Activated B cell treated with CpG ODN at 0.5 μM for 24 hours (primary cell): ENCODE measurements at regions not wholly inside any gene's neighbourhood (a gene's known extent, or its start where the extent isn't known, plus 50 kb on each side); places are given as distances from the start of the nearest gene placed in this dataset.

Experiments used
- ATAC-seq: fragments of 200-7000 bp; cut with Tn5 transposase; one replicate; pipeline ENCODE4 v1.10.0; 2021; ENCODE audit warnings: low read depth, mild to moderate bottlenecking, moderate library complexity
- CTCF ChIA-PET: fragments of 350-600 bp; sonication (Branson Sonifier 250); formaldehyde crosslinking; loops from one replicate; lab custom pipeline; 2021; ENCODE audit warnings: antibody characterized with exemption; lab: Charles Lee
- POLR2A ChIA-PET: fragments of 350-600 bp; sonication (Branson Sonifier 250); formaldehyde crosslinking; loops from one replicate; lab custom pipeline; 2021; ENCODE audit warnings: antibody characterized with exemption; lab: Charles Lee
- DNase-seq: peaks from one replicate; pipeline ENCODE4 v3.0.0; 2022
- H3K27ac Mint-ChIP-seq: one replicate; pipeline ENCODE4 v1.8.0; 2020; ENCODE audit warnings: mixed read lengths
- H3K27me3 Mint-ChIP-seq: one replicate; pipeline ENCODE4 v1.8.0; 2021; ENCODE audit warnings: mixed read lengths
- H3K36me3 Mint-ChIP-seq: one replicate; pipeline ENCODE4 v1.8.0; 2021; ENCODE audit warnings: low read depth, mixed read lengths
- H3K4me1 Mint-ChIP-seq: one replicate; pipeline ENCODE4 v1.8.0; 2021; ENCODE audit warnings: mixed read lengths
- H3K4me3 Mint-ChIP-seq: one replicate; pipeline ENCODE4 v1.8.0; 2020; ENCODE audit warnings: mild to moderate bottlenecking, mixed read lengths
- H3K9me3 Mint-ChIP-seq: one replicate; pipeline ENCODE4 v1.8.0; 2020; ENCODE audit warnings: mixed read lengths
- intact Hi-C: fragments of 100-400 bp; cut with micrococcal nuclease; formaldehyde crosslinking; loops from one replicate; pipeline ENCODE4 v1.15.1; 2024
- TF ChIP-seq, protein P1 (sequence below): fragments of 200-600 bp; IDR thresholded peaks from one replicate; pipeline ENCODE4 v1.8.0; 2022; ENCODE audit warnings: antibody characterized with exemption, mild to moderate bottlenecking

DNA sequence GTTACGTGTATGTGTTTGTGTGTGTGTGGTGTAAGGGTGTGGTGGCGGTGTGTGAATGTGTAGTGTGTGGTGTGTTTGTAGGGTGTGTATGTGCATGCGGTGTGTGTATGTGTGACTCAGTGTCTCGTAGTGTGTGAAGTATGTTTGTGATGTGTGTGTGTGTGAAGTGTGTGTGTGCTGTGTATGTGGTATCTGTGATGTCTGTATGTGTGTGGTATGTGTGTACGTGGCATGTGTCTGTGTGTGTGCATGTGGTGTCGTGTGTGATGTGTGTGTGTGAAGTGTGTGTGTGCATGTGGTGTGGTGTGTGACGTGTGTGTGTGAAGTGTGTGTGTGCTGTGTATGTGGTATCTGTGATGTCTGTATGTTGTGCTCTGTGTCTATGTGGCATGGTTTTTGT lies 339.4 kb downstream of the MTRR start:
- H3K36me3 Mint-ChIP-seq = no peaks in the 10 kb centered on the region
- ChIA-PET POLR2A (no interaction called here), CTCF (no interaction called here)
- no peaks in the 10 kb centered on the region for H3K27me3 Mint-ChIP-seq
- no peak for DNase-seq
- intact Hi-C loops = no loop called here
- H3K27ac Mint-ChIP-seq = no peak overlapping the region
- TF ChIP-seq, protein P1, sequence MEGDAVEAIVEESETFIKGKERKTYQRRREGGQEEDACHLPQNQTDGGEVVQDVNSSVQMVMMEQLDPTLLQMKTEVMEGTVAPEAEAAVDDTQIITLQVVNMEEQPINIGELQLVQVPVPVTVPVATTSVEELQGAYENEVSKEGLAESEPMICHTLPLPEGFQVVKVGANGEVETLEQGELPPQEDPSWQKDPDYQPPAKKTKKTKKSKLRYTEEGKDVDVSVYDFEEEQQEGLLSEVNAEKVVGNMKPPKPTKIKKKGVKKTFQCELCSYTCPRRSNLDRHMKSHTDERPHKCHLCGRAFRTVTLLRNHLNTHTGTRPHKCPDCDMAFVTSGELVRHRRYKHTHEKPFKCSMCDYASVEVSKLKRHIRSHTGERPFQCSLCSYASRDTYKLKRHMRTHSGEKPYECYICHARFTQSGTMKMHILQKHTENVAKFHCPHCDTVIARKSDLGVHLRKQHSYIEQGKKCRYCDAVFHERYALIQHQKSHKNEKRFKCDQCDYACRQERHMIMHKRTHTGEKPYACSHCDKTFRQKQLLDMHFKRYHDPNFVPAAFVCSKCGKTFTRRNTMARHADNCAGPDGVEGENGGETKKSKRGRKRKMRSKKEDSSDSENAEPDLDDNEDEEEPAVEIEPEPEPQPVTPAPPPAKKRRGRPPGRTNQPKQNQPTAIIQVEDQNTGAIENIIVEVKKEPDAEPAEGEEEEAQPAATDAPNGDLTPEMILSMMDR = no peak
- H3K9me3 Mint-ChIP-seq = peaks cover 3% of the 10 kb centered on the region
- no peak overlapping the region for H3K4me3 Mint-ChIP-seq
- no peaks in the 10 kb centered on the region for H3K4me1 Mint-ChIP-seq
- no peak for ATAC-seq

DNA sequence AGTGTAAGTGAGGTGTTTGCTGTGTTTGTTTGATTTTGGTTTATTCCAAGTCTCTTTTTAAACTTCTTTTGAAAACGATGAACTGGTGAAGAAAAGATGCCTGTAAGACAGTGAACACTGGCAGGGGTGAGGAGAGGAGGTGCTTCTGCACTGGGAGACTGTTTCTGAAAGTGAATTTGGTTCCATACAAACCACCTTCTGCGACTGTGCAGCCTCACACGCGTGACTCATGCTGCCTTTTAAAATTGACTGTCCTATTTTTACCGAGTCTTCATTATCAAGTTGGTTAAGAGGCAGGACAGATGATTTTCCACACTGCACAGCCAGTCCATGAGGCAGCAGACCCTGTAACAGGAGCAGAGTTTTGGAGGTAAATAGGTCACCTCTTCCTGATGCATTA lies 340.6 kb downstream of the MTRR start:
- ChIA-PET POLR2A (no interaction called here), CTCF (no interaction called here)
- no peak for ATAC-seq
- no peak for DNase-seq
- no peaks in the 10 kb centered on the region for H3K27me3 Mint-ChIP-seq
- no peak overlapping the region for H3K27ac Mint-ChIP-seq
- intact Hi-C loops = no loop called here
- TF ChIP-seq, protein P1 = no peak
- H3K4me1 Mint-ChIP-seq = no peaks in the 10 kb centered on the region
- peaks cover 3% of the 10 kb centered on the region for H3K9me3 Mint-ChIP-seq
- H3K4me3 Mint-ChIP-seq = no peak overlapping the region
- H3K36me3 Mint-ChIP-seq = no peaks in the 10 kb centered on the region

DNA sequence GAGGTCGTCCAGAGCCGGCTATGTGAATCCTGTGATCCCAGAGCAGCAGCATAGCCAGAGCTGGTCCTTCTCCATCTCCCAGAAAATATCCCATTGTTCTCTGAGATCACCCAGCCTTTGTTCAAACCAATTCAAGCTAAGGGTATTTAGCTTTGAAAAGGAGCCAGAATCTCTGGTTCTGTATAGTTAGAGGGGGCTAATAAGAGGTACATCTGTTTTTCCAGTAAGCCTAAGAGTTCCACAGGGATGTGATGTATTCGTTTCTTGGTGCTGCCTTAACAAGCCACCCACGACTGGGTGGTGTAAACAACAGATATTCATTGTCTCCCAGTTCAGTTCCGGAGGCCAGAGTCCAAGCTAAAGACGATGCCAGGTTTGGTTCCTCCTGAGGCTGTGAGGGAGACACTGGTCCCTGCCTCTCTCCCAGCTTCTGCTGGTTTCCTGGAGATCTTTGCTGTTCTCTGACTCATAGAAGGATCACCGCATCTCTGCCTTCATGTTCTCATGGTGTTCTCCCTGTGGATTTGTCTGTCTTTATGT lies 344.8 kb downstream of the MTRR start:
- CTCF ChIA-PET = no interaction called here

DNA sequence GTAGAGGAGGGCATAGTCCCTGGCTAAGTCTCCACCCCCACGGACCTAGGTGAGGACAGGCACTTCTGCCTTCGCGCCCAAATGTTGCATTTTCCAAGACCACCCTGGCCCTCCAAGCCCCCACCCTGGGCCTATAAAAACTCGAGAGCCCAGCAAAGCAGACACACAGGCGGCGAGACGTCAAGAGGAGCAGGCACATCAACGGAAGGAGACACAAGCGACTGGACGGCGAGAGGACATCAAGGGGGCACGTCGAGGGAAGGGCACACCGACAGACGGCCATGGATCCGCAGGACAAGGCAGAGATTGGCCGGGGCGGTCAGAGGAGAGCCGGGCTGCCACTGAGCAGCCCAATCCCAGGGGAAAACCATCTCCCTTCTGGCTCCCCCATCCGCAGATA lies 348.0 kb downstream of the MTRR start:
- Mint-ChIP-seq H3K4me3 (no peak overlapping the region), H3K4me1 (no peaks in the 10 kb centered on the region), H3K9me3 (no peaks in the 10 kb centered on the region), H3K27me3 (no peaks in the 10 kb centered on the region), H3K27ac (no peak overlapping the region), H3K36me3 (no peaks in the 10 kb centered on the region)
- ChIA-PET POLR2A (no interaction called here), CTCF (no interaction called here)
- DNase-seq (no peak), ATAC-seq (no peak)
- intact Hi-C loops = no loop called here
- TF ChIP-seq, protein P1 = no peak

More for the DNA sequence above, 344.8 kb downstream of the MTRR start:
- POLR2A ChIA-PET = no interaction called here
- no peak overlapping the region for H3K27ac Mint-ChIP-seq
- intact Hi-C loops = no loop called here
- no peak overlapping the region for H3K4me3 Mint-ChIP-seq
- ATAC-seq (no peak), DNase-seq (no peak)
- TF ChIP-seq, protein P1 = no peak
- H3K36me3 Mint-ChIP-seq = no peaks in the 10 kb centered on the region
- H3K27me3 Mint-ChIP-seq = no peaks in the 10 kb centered on the region
- no peaks in the 10 kb centered on the region for H3K9me3 Mint-ChIP-seq
- H3K4me1 Mint-ChIP-seq = no peaks in the 10 kb centered on the region

DNA sequence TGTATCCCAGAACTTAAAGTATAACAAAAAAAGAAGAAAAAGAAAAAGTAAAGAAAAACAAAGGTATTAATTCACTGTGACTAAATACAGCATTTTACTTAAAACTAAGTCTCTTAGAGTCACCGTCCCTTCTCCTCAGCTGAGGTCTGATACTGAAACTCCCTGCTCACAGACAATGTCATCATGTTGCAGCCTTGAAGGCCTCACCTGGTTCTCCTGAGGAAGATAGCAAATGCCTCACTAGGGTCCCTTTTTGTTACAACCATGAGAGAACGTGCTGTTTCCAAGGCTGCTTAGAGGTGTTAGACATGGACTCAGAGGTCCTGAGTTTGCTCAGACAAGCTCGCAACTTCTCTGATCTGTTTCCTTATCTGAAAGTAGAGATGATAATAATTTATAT lies 357.2 kb downstream of the MTRR start:
- intact Hi-C loops = no loop called here
- CTCF ChIA-PET = no interaction called here
- no peak overlapping the region for H3K4me3 Mint-ChIP-seq
- TF ChIP-seq, protein P1 = no peak
- POLR2A ChIA-PET = no interaction called here
- no peak overlapping the region for H3K27ac Mint-ChIP-seq
- peaks cover 7% of the 10 kb centered on the region for H3K9me3 Mint-ChIP-seq
- H3K36me3 Mint-ChIP-seq = no peaks in the 10 kb centered on the region
- H3K27me3 Mint-ChIP-seq = no peaks in the 10 kb centered on the region
- DNase-seq (no peak), ATAC-seq (no peak)
- H3K4me1 Mint-ChIP-seq = no peaks in the 10 kb centered on the region
